ENCODE measurements at regions not wholly inside any gene's neighbourhood (a gene's known extent, or its start where the extent isn't known, plus 50 kb on each side); places are given as distances from the start of the nearest gene placed in this dataset.

DNA sequence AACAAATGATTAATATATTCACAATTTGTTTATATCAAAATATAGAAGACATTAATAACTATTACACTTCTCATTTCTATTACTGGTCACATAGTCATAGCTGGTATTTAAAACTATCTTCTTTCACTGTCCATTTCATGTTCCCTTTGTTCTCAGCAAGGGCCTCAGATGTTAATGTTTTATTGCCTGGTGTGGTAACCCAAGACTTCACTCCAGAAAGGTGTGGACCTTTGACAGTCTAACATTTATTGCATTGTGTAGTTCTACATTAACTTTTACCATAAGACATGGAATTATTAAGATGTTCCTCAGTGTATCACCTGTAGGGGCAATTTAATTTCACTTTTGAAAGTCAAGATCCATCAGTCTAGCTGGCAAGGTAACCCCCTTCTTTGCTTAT, 691.3 kb downstream of the SQOR start:
- no peak for DNase-seq

DNA sequence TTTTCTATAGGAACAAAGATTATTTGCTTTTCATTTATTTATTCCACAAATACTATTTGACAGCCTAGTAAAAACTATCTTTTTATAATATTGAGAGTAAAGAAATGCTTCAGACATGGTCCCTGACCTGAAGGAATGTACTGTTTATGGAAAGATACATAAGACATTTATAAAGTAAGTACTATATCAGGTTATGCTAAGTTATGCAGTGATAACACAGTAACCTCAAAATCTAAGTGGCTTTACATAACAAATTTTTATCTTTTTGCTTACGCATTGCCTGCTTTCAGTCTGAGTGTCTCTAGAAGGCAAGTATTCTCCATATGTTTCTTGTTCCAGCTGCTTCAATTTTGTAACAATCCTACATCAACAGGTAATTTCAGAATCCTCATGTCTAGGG, 694.0 kb downstream of the SQOR start:
- DNase-seq = no peak

DNA sequence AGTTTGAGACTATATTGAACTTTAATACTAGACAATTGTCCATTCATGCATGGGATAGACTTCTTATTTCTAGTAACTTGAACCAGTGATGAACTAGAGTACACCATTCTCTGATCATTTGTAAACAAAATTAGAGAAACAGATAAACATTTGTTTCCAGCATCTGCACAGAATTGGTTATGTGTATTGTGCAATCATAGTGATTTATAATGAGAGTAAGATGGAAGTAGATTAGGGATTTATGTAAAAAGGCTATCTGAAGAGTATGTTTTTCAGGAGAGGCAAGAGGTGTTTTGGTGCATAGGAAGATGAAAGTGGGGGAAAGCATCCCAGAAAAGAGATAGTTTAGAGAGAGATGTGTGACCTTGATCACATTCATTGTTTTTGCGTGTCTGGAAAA, 695.0 kb downstream of the SQOR start:
- DNase-seq = no peak

GRCh38 chr15:46331546-46331945, 696.7 kb downstream of the SQOR start:
- DNase-seq = no peak

GRCh38 chr15:46343196-46343935, 708.5 kb downstream of the SQOR start:
- no peak for DNase-seq

- no peak for DNase-seq
Observed at GRCh38 chr15:46344115-46344724, 709.4 kb downstream of the SQOR start.

DNA sequence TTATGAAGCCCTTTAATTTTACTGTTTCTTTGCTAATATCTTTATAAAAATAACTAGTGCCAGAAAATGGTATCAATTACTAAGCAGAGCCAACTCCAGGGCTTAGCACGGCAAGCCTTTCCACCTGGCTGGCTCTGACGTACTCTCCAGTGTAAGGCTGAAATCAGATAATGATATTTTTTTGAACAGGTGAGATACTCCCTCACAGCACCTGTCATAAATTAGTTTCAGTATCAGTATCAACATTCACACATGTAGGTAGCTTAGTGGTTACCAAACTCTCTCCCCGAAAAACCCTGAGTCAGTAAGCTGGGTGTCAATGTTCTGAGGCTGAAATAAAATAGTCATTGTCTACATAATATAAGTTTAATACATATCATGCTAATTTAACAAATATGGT, 710.1 kb downstream of the SQOR start:
- no peak for DNase-seq

GRCh38 chr15:46354443-46354842, 719.6 kb downstream of the SQOR start:
- no peak for DNase-seq

GRCh38 chr15:46365572-46365971, 730.7 kb downstream of the SQOR start:
- no peak for DNase-seq

DNA sequence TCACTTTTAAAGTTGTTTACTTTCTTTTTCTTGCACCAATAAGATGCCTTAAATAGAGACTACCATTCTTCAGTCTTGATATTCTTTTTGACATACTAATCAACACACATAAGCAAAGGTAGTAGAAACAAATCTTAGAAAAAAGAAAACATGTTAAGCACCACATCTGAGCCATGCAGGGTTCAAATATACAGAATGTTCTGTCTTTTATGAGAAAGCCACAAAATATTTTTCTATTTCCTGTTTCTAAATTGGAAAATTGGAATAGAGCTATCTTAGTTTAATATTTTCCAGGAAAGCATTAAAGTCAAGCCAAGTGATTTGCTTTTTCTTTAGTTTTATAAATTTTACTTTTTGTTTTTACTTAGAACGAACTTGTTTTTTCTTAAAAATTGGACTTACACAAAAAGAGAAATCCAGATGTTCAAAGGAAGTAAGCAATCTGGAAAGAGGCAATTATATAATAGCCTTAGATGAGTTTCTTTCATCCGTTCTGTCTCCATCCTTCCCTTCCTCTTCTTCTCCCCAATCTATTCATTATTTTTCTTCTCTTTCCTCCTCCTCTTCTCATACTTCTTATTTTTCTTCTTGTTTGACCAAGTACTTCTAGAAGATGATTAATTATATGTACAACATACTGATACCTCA, 731.7 kb downstream of the SQOR start:
- DNase-seq = no peak

DNA sequence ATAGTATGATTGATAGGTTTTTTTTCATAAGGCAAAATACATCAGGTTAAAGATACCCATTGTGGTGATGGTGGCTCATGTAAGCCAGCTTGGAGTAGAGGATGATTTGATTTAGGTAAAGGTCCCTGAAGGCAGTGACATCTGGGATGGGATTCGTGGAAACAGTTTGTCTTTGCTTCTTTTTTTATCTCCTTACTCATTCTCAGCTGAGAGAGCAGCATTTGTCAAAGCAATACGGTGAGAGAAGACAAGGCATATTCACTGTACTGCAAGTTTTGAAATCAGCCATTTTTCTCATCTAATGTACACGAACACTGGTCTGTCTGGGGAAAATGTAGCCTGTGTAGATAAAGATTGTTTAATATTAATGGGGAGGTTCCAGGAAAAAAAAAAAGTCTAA, 749.1 kb downstream of the SQOR start:
- DNase-seq = no peak

DNA sequence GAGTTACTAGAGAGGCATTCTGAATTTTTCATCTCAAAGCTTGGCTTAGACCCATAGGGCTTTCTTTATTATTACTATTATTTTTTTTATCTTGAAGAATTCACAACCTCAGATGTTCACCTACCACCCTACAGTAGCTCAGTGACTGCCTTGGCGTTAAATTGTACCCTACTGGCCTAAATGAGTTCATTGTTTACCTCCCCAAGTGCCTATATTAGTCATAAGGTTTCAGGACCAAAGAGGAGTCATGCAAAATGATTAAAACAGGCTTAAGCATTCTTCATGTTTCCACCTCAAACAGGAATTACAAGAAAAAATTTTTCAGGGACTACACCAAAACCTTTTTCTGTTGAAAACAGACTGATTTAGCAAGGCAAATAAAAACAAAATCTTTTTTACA, 751.5 kb downstream of the SQOR start:
- no peak for DNase-seq

GRCh38 chr15:46389739-46390138, 754.9 kb downstream of the SQOR start:
- no peak for DNase-seq

- DNase-seq = no peak
Observed at GRCh38 chr15:46394463-46394862, 759.6 kb downstream of the SQOR start.

GRCh38 chr15:46408312-46408711, 773.5 kb downstream of the SQOR start:
- no peak for DNase-seq

DNA sequence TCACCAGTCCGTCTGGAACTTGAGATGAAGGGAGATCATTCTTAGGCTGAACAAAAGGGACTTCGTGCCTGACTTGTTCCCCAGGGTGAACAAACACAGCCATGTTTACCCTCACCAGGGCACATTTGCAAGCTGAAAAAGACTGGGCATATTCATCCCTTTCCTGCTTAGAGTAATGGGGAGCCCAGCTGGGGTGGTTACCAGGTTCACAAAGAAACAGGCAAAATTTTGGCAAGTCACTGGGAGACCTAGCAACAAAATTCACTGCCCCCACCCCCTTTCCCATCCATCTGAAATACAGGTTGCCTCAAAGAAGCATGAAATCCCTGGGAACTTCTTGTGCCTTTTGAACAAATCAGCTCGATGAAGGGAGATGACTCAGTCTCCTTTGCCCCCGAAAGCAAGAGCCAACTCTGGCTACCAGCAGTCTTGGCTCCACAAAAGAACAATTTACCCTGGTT, 775.0 kb downstream of the SQOR start:
- DNase-seq = no peak

DNA sequence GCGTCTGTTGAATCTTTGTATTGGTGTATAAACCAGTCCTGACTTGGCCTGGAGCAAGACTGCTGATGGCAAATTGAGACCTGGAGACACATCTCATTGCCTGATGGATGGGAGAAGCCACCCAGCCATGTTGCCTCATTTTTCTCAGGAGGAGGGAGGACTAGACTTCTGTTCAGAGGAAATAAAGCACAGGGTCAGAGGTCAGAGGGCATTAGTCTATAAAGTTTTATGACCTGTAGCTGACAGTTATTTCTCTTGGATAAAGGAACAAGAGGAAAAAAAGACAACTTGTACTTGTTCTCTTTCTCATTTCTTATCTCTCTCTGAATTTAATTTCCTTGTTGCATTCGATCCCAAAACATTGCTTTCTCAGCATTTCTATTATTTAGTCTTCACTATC, 775.9 kb downstream of the SQOR start:
- DNase-seq = no peak

- no peak for DNase-seq
Observed at GRCh38 chr15:46411900-46412299, 777.1 kb downstream of the SQOR start.

- DNase-seq = no peak
Observed at GRCh38 chr15:46413799-46414198, 779.0 kb downstream of the SQOR start.

- no peak for DNase-seq
Observed at GRCh38 chr15:46416544-46416943, 781.7 kb downstream of the SQOR start.

GRCh38 chr15:46420990-46421389, 786.2 kb downstream of the SQOR start:
- no peak for DNase-seq

DNA sequence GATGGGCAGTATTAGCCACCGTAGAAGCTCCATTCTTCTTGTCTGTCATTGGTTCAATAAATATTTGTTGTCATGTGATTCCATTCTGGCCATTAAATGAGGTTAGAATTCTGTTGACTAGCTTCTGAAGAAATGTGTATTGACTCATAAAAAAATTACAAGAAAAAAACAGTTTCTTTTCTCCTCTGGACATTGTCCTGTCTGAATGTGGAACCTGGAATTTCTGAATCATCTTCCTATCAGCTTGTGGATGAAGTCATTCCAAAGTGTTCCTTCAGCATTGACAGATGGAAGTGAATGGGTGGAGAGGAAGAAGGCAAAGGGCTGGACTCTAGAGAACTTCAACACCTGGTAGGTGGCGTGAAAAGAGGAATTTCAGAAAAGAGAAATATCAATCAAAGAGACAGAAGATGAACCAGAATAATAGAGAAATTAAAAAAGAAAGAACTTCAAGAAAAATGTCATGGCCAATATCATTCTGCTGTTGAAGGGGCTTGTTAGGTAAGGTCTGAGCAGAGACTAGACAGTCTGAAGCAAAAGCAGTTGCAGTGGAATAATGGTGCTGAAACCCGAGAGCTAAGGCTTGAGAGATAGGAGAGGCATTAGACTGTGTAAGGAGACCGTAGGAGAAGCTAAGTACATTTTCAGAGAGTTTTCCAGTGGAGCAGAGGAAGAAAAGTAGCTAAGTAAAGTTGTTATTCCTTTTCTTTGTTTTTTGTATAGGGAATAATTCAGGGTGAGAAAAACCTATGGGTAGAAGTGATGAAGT, 806.6 kb downstream of the SQOR start:
- DNase-seq = no peak

DNA sequence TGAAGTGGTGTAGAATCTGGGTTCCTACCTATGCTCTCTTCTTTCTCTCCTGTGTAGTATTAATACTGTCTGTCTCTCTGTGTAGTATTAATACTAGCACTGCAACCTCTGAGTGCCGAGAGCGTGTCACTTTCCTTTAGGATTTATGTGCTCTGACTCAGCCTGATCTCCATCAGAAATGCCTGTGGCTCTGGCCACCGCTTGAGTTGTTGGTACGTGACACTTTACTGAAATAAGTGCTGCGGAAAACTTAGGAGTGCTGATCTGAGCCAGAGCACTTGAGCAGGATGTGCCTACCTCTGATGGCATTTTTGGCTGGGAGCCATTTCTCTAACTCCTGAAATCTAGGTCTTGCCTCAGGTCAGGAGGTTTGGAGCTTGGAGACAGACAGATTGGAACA, 807.4 kb downstream of the SQOR start:
- no peak for DNase-seq
